ENCODE measurements at regions not wholly inside any gene's neighbourhood (a gene's known extent, or its start where the extent isn't known, plus 50 kb on each side); places are given as distances from the start of the nearest gene placed in this dataset.

DNA sequence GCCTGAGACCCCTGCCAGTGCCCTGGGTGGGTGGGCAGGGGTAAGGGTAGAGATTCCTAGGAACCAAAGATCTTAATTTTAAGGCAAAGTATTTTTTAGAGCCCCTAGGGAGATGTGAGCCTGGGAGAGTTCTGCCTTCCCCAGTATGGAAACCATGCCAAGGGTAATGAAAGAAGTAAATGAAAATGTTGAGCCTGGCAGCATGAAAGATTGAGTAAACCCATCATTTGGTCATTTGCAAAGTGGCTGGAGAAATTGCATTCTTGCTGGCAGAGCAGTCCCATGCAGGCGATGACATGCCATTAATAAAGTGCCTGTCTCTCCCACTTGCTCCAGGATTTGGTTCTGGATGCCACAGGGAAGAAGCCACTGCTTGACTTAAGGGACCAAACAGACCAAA lies 60.7 kb upstream of the GPC4 start:
- BruUV-seq (replicated peaks) = no TSS peak
- Histone ChIP-seq H3K4me3 (ENCODE audit: low read depth, low read length) (no peak overlapping the region), H3K9me3 (no peaks in the 10 kb centered on the region), H3K36me3 (ENCODE audit: control insufficient read depth, insufficient read depth, low read length) (no peaks in the 10 kb centered on the region), H3K4me1 (no peaks in the 10 kb centered on the region), H3K27me3 (replicated peaks; ENCODE audit: control insufficient read depth, insufficient read depth, low read length) (no peaks in the 10 kb centered on the region)
- peaks cover 11% of the 10 kb centered on the region for H3K27me3 Mint-ChIP-seq (ENCODE audit: insufficient read depth, unreplicated experiment)
- DNase-seq = no peak
- ChIA-PET CTCF (no interaction called here), POLR2A (no interaction called here)
- no peaks in the 10 kb centered on the region for H3K4me1 Mint-ChIP-seq (ENCODE audit: low read depth, unreplicated experiment)
- no peak overlapping the region for H3K27ac Mint-ChIP-seq (ENCODE audit: unreplicated experiment)
- H3K36me3 Mint-ChIP-seq (ENCODE audit: insufficient read depth, unreplicated experiment) = peaks cover 4% of the 10 kb centered on the region
- intact Hi-C loops (cut with micrococcal nuclease; ENCODE audit: unreplicated experiment) = no loop called here
- H3K9me3 Mint-ChIP-seq (ENCODE audit: unreplicated experiment) = peaks cover 10% of the 10 kb centered on the region
- H3K4me3 Mint-ChIP-seq (ENCODE audit: unreplicated experiment) = no peak overlapping the region
- no peak for TF ChIP-seq CTCF (IDR thresholded peaks at IDR 0.05; ENCODE audit: insufficient read depth in 1 of 2, low read depth in 1 of 2, low read length in 1 of 2, severe bottlenecking in 1 of 2, unreplicated experiment in 1 of 2)

GRCh38 chrX:133475521-133475920 lies 60.2 kb upstream of the GPC4 start:
- CTCF ChIA-PET = no interaction called here
- H3K27ac Mint-ChIP-seq (ENCODE audit: unreplicated experiment) = no peak overlapping the region
- H3K36me3 ChIP-seq (ENCODE audit: control insufficient read depth, insufficient read depth, low read length) = no peaks in the 10 kb centered on the region
- TF ChIP-seq CTCF (IDR thresholded peaks at IDR 0.05; ENCODE audit: insufficient read depth in 1 of 2, low read depth in 1 of 2, low read length in 1 of 2, severe bottlenecking in 1 of 2, unreplicated experiment in 1 of 2) = no peak
- no peak for DNase-seq
- no peak overlapping the region for H3K4me3 ChIP-seq (ENCODE audit: low read depth, low read length)
- intact Hi-C loops (cut with micrococcal nuclease; ENCODE audit: unreplicated experiment) = no loop called here
- no TSS peak for BruUV-seq (replicated peaks)
- peaks cover 11% of the 10 kb centered on the region for H3K27me3 Mint-ChIP-seq (ENCODE audit: insufficient read depth, unreplicated experiment)
- no peaks in the 10 kb centered on the region for H3K9me3 ChIP-seq
- H3K27me3 ChIP-seq (replicated peaks; ENCODE audit: control insufficient read depth, insufficient read depth, low read length) = no peaks in the 10 kb centered on the region
- H3K9me3 Mint-ChIP-seq (ENCODE audit: unreplicated experiment) = peaks cover 5% of the 10 kb centered on the region
- POLR2A ChIA-PET = no interaction called here
- H3K4me1 ChIP-seq = no peaks in the 10 kb centered on the region
- no peaks in the 10 kb centered on the region for H3K4me1 Mint-ChIP-seq (ENCODE audit: low read depth, unreplicated experiment)
- H3K4me3 Mint-ChIP-seq (ENCODE audit: unreplicated experiment) = no peak overlapping the region
- H3K36me3 Mint-ChIP-seq (ENCODE audit: insufficient read depth, unreplicated experiment) = peaks cover 4% of the 10 kb centered on the region

GRCh38 chrX:133474574-133474973 lies 59.3 kb upstream of the GPC4 start:
- H3K9me3 Mint-ChIP-seq (ENCODE audit: unreplicated experiment) = no peaks in the 10 kb centered on the region
- intact Hi-C loops (cut with micrococcal nuclease; ENCODE audit: unreplicated experiment) = no loop called here
- ChIA-PET POLR2A (no interaction called here), CTCF (no interaction called here)
- no peaks in the 10 kb centered on the region for H3K9me3 ChIP-seq
- H3K27me3 ChIP-seq (replicated peaks; ENCODE audit: control insufficient read depth, insufficient read depth, low read length) = no peaks in the 10 kb centered on the region
- no peak overlapping the region for H3K4me3 Mint-ChIP-seq (ENCODE audit: unreplicated experiment)
- no peak for TF ChIP-seq CTCF (IDR thresholded peaks at IDR 0.05; ENCODE audit: insufficient read depth in 1 of 2, low read depth in 1 of 2, low read length in 1 of 2, severe bottlenecking in 1 of 2, unreplicated experiment in 1 of 2)
- no peak overlapping the region for H3K4me3 ChIP-seq (ENCODE audit: low read depth, low read length)
- DNase-seq = no peak
- H3K27ac Mint-ChIP-seq (ENCODE audit: unreplicated experiment) = no peak overlapping the region
- no peaks in the 10 kb centered on the region for H3K36me3 ChIP-seq (ENCODE audit: control insufficient read depth, insufficient read depth, low read length)
- H3K4me1 ChIP-seq = no peaks in the 10 kb centered on the region
- no peaks in the 10 kb centered on the region for H3K4me1 Mint-ChIP-seq (ENCODE audit: low read depth, unreplicated experiment)
- H3K36me3 Mint-ChIP-seq (ENCODE audit: insufficient read depth, unreplicated experiment) = peaks cover 4% of the 10 kb centered on the region
- BruUV-seq (replicated peaks) = no TSS peak
- peaks cover 11% of the 10 kb centered on the region for H3K27me3 Mint-ChIP-seq (ENCODE audit: insufficient read depth, unreplicated experiment)

All from Caco-2 (cell line).